ENCODE measurements at regions not wholly inside any gene's neighbourhood (a gene's known extent, or its start where the extent isn't known, plus 50 kb on each side); places are given as distances from the start of the nearest gene placed in this dataset.
"Not testable (repeated sequence)": the region's sequence is repeated elsewhere in the genome, so short reads cannot be mapped to it uniquely, and the experiment has no call there.

DNA sequence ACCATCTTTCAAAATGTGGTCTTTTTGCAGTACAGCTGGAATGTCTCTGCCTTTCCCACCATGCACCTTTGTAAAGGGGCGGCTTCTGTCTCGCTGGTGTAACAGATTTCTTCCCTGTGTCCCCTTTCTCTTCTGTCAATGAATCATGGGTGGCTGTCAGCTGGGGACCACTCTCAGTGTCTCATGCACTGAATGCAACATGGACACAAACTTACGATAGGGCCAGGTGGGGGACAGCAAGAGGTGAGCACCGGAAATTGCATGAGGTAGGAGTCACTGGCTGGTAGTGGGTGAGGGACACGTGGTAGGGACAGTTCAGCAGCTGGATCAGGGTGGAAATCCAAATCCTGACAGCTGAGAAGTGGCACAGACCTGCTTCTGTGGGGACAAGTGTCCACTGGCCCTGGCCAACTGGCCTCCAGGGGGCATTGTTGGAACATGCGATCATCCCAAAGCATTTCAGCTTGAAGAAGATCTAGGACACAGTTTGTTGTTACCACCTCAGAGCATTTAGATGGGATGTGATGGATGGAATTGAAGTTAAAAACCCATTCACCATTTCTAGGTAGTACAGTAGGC, 1383.5 kb downstream of the CDH12 start:
- DNase-seq (ENCODE audit: low read depth) = peak; percentile 28
- TF ChIP-seq, protein P1, sequence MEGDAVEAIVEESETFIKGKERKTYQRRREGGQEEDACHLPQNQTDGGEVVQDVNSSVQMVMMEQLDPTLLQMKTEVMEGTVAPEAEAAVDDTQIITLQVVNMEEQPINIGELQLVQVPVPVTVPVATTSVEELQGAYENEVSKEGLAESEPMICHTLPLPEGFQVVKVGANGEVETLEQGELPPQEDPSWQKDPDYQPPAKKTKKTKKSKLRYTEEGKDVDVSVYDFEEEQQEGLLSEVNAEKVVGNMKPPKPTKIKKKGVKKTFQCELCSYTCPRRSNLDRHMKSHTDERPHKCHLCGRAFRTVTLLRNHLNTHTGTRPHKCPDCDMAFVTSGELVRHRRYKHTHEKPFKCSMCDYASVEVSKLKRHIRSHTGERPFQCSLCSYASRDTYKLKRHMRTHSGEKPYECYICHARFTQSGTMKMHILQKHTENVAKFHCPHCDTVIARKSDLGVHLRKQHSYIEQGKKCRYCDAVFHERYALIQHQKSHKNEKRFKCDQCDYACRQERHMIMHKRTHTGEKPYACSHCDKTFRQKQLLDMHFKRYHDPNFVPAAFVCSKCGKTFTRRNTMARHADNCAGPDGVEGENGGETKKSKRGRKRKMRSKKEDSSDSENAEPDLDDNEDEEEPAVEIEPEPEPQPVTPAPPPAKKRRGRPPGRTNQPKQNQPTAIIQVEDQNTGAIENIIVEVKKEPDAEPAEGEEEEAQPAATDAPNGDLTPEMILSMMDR (conservative IDR thresholded peaks at IDR 0.05; ENCODE audit: control insufficient read depth, insufficient read depth, low read depth, low read length) = peak; percentile 40
- not testable (repeated sequence) for H3K4me3 ChIP-seq (ENCODE audit: control insufficient read depth, low read depth, low read length)

DNA sequence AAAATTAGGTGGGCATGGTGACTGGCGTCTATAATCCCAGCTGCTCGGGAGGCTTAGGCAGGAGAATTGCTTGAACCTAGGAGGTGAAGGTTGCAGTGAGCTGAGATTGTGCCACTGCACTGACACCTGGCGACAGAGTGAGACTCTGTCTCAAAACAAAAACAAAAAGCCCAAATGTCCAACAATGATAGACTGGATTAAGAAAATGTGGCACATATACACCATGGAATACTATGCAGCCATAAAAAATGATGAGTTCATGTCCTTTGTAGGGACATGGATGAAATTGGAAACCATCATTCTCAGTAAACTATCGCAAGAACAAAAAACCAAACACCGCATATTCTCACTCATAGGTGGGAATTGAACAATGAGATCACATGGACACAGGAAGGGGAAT, 1385.6 kb downstream of the CDH12 start:
- H3K4me3 ChIP-seq (ENCODE audit: control insufficient read depth, low read depth, low read length); DNase-seq (ENCODE audit: low read depth): not testable (repeated sequence)

DNA sequence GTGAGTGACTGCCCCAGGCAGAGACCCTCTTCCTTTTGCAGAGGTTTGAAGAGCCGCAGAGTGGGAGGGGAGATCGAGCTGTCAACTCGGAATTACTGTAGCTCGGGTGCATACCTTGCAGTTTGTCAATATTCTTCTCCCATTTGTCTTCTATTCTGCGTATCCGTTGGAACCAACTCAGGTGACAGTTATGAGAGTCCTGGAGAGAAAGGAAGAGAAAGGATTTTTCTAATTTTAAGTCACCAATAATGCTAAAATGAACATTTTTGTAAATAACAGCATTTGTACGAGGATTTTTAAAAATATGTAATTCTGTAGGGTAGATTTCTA, 1393.4 kb downstream of the CDH12 start:
- not testable (repeated sequence) for DNase-seq (ENCODE audit: low read depth)
- H3K4me3 ChIP-seq (ENCODE audit: control insufficient read depth, low read depth, low read length) = peak overlapping the region; percentile 63

DNA sequence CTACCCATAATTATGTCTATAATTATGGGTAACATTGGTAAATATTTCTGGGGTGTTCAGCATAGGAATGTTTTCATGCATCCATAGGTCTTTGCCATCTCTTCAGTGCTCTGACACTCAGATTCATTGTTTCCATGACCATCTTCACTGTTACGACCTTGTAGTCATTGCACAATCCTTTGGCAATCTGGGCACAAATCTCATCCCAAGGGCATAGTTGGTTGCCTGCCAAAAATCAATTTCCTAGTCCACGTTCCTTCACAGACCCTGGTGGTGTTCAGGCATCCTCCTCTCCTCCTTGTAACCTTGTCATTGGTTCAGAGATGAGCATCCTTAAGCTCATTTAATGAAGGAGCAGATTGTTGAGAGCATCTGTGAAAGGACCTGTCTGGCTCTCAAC, 1400.7 kb downstream of the CDH12 start:
- peak; percentile 16 for DNase-seq (ENCODE audit: low read depth)
- TF ChIP-seq, protein P1 (conservative IDR thresholded peaks at IDR 0.05; ENCODE audit: control insufficient read depth, insufficient read depth, low read depth, low read length) = no peak
- H3K4me3 ChIP-seq (ENCODE audit: control insufficient read depth, low read depth, low read length) = no peak overlapping the region

DNA sequence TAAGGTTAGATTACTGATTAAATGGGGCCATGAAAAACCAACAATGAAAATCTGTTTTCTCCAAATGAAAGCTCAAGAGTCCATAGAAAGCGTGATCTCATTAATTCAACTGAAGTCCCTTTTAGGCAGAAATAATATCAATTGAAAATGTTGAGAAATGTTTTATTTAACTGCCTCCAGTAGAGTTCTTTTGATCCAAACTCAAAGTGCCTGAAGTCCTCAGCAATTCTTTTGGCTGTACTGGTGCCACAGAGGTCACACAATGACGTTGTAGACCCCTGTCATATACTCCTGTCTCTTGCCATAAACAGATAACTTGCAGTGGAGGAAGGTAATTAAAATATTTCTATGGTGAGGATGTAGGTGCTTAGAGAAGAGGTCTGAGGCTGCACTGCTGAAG, 1420.5 kb downstream of the CDH12 start:
- DNase-seq (ENCODE audit: low read depth) = no peak
- no peak overlapping the region for H3K4me3 ChIP-seq (ENCODE audit: control insufficient read depth, low read depth, low read length)
- TF ChIP-seq, protein P1 (conservative IDR thresholded peaks at IDR 0.05; ENCODE audit: control insufficient read depth, insufficient read depth, low read depth, low read length) = no peak

DNA sequence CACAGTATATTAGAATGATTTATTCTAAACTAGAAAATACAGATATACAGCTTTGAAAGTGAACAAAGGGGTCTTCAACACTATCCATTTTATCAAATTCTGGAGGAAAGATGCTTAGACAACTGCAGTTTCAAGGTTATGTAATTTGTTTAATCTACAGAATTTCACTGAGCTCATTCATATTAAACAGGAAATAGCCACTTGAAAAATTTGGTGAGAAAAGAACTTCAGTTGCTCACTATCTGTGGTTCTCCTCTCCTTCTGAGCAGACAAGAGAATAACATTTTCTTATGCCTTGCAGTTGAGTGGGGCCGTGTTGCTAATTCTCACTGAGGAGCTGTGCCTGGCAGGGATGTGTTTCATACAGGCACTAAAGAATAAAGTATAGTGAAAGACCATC, 1428.2 kb downstream of the CDH12 start:
- H3K4me3 ChIP-seq (ENCODE audit: control insufficient read depth, low read depth, low read length) = no peak overlapping the region
- TF ChIP-seq, protein P1 (conservative IDR thresholded peaks at IDR 0.05; ENCODE audit: control insufficient read depth, insufficient read depth, low read depth, low read length) = no peak
- DNase-seq (ENCODE audit: low read depth) = no peak

DNA sequence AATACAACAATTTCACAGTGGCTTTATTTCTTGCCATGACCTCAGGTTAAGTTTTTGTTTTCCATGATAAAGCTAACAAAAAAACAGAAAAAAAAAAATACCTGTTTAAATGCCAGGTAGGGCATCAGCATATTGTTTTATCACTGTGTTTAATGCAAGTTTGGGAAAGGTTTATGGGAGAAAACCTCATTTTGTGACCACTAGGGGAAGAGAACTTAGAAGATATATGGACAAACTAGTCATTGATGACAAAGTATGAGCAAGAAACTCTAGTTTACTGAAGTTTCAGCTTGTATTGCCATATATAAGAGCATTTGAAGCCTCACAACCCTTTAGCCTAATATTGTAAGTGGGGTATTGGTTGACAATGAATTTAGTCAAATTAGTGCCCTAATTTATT, 1431.4 kb upstream of the CDH18 start:
- no peak overlapping the region for H3K4me3 ChIP-seq (ENCODE audit: control insufficient read depth, low read depth, low read length)
- no peak for DNase-seq (ENCODE audit: low read depth)
- TF ChIP-seq, protein P1 (conservative IDR thresholded peaks at IDR 0.05; ENCODE audit: control insufficient read depth, insufficient read depth, low read depth, low read length) = no peak

DNA sequence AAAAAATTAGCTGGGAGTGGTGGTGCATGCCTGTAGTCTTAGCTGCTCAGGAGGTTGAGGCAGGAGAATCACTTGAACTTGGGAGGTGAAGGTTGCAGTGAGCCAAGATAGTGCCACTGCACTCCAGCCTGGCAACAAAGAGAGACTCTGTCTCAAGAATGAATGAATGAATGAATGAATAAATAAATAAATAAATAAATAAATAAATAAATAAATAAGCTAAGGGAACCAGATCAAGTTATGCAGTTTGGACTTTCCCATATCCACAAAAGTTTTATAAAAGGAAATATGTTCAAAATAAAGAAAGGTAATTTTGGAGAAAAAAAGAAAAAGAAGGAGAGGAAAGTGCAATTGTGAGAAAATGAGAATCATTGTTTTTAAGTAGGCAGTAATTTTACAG, 1414.1 kb upstream of the CDH18 start:
- DNase-seq (ENCODE audit: low read depth); H3K4me3 ChIP-seq (ENCODE audit: control insufficient read depth, low read depth, low read length): not testable (repeated sequence)
